Endothelial cell (in vitro differentiated cells): ENCODE measurements at regions not wholly inside any gene's neighbourhood (a gene's known extent, or its start where the extent isn't known, plus 50 kb on each side); places are given as distances from the start of the nearest gene placed in this dataset.

Experiments
- DNase-seq: peaks from one replicate; pipeline ENCODE4 v3.0.0; 2021; ENCODE audit warnings: low spot score
- H3K27ac Mint-ChIP-seq: one replicate; pipeline ENCODE4 v1.8.0; 2021; ENCODE audit warnings: mixed read lengths, inconsistent platforms; ENCODE audit not compliant: unreplicated experiment
- H3K27me3 Mint-ChIP-seq: one replicate; pipeline ENCODE4 v1.8.0; 2021; ENCODE audit warnings: mild to moderate bottlenecking, moderate library complexity, mixed read lengths, inconsistent platforms; ENCODE audit not compliant: unreplicated experiment
- H3K36me3 Mint-ChIP-seq: one replicate; pipeline ENCODE4 v1.8.0; 2021; ENCODE audit warnings: mild to moderate bottlenecking, low read depth, mixed read lengths, inconsistent platforms; ENCODE audit not compliant: unreplicated experiment
- H3K4me1 Mint-ChIP-seq: one replicate; pipeline ENCODE4 v1.8.0; 2021; ENCODE audit warnings: mild to moderate bottlenecking, mixed read lengths, inconsistent platforms; ENCODE audit not compliant: unreplicated experiment
- H3K4me3 Mint-ChIP-seq: one replicate; pipeline ENCODE4 v1.8.0; 2021; ENCODE audit warnings: mild to moderate bottlenecking, mixed read lengths, inconsistent platforms; ENCODE audit not compliant: unreplicated experiment
- H3K9me3 Mint-ChIP-seq: one replicate; pipeline ENCODE4 v1.8.0; 2021; ENCODE audit warnings: mixed read lengths, inconsistent platforms; ENCODE audit not compliant: unreplicated experiment
- CTCF ChIP-seq: fragments of 200-600 bp; sonication (generic); IDR thresholded peaks from one replicate; pipeline ENCODE4 v1.5.0; 2021; ENCODE audit warnings: antibody characterized with exemption; ENCODE audit not compliant: unreplicated experiment

GRCh38 chr13:50149214-50149613, 134.0 kb downstream of the KCNRG start:
- no peaks in the 10 kb centered on the region for H3K9me3 Mint-ChIP-seq
- no peak for TF ChIP-seq CTCF
- H3K4me3 Mint-ChIP-seq: no peak overlapping the region
- H3K36me3 Mint-ChIP-seq: no peaks in the 10 kb centered on the region
- no peak overlapping the region for H3K27ac Mint-ChIP-seq
- no peak for DNase-seq
- no peaks in the 10 kb centered on the region for H3K27me3 Mint-ChIP-seq
- peaks cover 4% of the 10 kb centered on the region for H3K4me1 Mint-ChIP-seq

- H3K4me3 Mint-ChIP-seq: no peak overlapping the region
These were observed 134.7 kb downstream of the KCNRG start for GRCh38 chr13:50149932-50150331.

GRCh38 chr13:50152224-50152623, 137.0 kb downstream of the KCNRG start:
- peaks cover 4% of the 10 kb centered on the region for H3K4me1 Mint-ChIP-seq
- no peaks in the 10 kb centered on the region for H3K27me3 Mint-ChIP-seq
- no peak overlapping the region for H3K27ac Mint-ChIP-seq
- DNase-seq: no peak
- no peak for TF ChIP-seq CTCF
- no peak overlapping the region for H3K4me3 Mint-ChIP-seq
- H3K36me3 Mint-ChIP-seq: no peaks in the 10 kb centered on the region
- H3K9me3 Mint-ChIP-seq: no peaks in the 10 kb centered on the region

More at GRCh38 chr13:50149932-50150331, 134.7 kb downstream of the KCNRG start:
- TF ChIP-seq CTCF: no peak
- no peak for DNase-seq
- Mint-ChIP-seq H3K4me1 (peaks cover 4% of the 10 kb centered on the region), H3K36me3 (no peaks in the 10 kb centered on the region), H3K27ac (no peak overlapping the region), H3K27me3 (no peaks in the 10 kb centered on the region), H3K9me3 (no peaks in the 10 kb centered on the region)

GRCh38 chr13:50152655-50153309, 137.5 kb downstream of the KCNRG start:
- no peaks in the 10 kb centered on the region for H3K9me3 Mint-ChIP-seq
- no peak for TF ChIP-seq CTCF
- no peak overlapping the region for H3K27ac Mint-ChIP-seq
- peaks cover 4% of the 10 kb centered on the region for H3K4me1 Mint-ChIP-seq
- DNase-seq: no peak
- no peak overlapping the region for H3K4me3 Mint-ChIP-seq
- H3K36me3 Mint-ChIP-seq: no peaks in the 10 kb centered on the region
- no peaks in the 10 kb centered on the region for H3K27me3 Mint-ChIP-seq

- no peak for DNase-seq
- no peak for TF ChIP-seq CTCF
- Mint-ChIP-seq H3K27ac (no peak overlapping the region), H3K9me3 (no peaks in the 10 kb centered on the region), H3K36me3 (no peaks in the 10 kb centered on the region), H3K4me1 (peaks cover 4% of the 10 kb centered on the region), H3K4me3 (no peak overlapping the region), H3K27me3 (no peaks in the 10 kb centered on the region)
These were observed 138.2 kb downstream of the KCNRG start for GRCh38 chr13:50153401-50153800.
